ENCODE measurements at regions not wholly inside any gene's neighbourhood (a gene's known extent, or its start where the extent isn't known, plus 50 kb on each side); places are given as distances from the start of the nearest gene placed in this dataset.

DNA sequence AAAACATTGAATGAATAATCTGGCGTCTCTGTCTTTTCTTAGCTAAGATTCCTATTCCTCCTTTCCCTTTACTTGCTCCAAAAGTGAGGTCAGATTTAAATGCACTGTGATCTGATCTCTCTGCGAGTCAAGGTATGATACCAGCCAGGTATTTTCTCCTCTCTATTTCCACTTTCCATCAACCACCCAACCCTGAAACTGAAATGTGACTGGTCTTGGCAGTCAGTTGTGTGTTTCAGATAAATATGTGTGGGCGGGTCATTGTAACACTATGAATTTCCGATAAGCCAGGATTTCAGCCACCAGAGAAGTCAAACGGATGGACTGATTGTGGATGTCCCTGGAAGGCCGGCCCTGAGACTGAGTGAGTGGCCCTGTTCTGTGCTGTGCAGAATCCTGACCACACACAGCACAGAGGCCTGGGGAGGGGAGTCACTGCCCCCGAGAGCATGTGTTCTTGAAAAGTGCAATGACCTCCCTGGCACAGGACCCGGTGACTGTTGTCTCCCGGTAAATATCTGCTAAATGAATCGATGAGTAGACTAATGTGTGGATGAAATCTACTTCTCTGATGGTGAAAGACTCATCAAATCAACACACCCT lies 612.5 kb upstream of the TMEM132C start:
- H3K36me3 Mint-ChIP-seq (ENCODE audit: low read depth) = peaks cover 49% of the 10 kb centered on the region
- no peak for ATAC-seq

GRCh38 chr12:127655691-127656090 lies 611.3 kb upstream of the TMEM132C start:
- H3K4me1 ChIP-seq (ENCODE audit: insufficient read depth) = no peaks in the 10 kb centered on the region
- peaks cover 3% of the 10 kb centered on the region for H3K27me3 Mint-ChIP-seq (ENCODE audit: insufficient read depth, low read depth, poor library complexity)
- no peak overlapping the region for H2AFZ ChIP-seq
- ATAC-seq (no peak), DNase-seq (ENCODE audit: low spot score) (no peak)
- H3K9me3 Mint-ChIP-seq = peaks cover 97% of the 10 kb centered on the region
- H3K79me2 ChIP-seq (replicated peaks; ENCODE audit: insufficient read depth) = no peaks in the 10 kb centered on the region
- H3K4me1 Mint-ChIP-seq = no peaks in the 10 kb centered on the region
- H3K27ac ChIP-seq (ENCODE audit: low read depth) = no peak overlapping the region
- no peaks in the 10 kb centered on the region for H4K20me1 ChIP-seq (replicated peaks; ENCODE audit: insufficient read depth)
- H3K4me3 ChIP-seq = no peak overlapping the region
- no peaks in the 10 kb centered on the region for H3K27me3 ChIP-seq (ENCODE audit: insufficient read depth)
- H3K4me2 ChIP-seq = no peak overlapping the region
- no peak overlapping the region for H3K27ac Mint-ChIP-seq
- no peak overlapping the region for H3K4me3 Mint-ChIP-seq
- no peaks in the 10 kb centered on the region for H3F3A ChIP-seq (replicated peaks; ENCODE audit: low read depth)
- H3K36me3 ChIP-seq (ENCODE audit: insufficient read depth) = no peaks in the 10 kb centered on the region
- peaks cover 48% of the 10 kb centered on the region for H3K36me3 Mint-ChIP-seq (ENCODE audit: low read depth)
- no peaks in the 10 kb centered on the region; the same call in 1 of the 2 replicates for H3K9me2 ChIP-seq (ENCODE audit: insufficient read depth)
- TF ChIP-seq, protein P1, sequence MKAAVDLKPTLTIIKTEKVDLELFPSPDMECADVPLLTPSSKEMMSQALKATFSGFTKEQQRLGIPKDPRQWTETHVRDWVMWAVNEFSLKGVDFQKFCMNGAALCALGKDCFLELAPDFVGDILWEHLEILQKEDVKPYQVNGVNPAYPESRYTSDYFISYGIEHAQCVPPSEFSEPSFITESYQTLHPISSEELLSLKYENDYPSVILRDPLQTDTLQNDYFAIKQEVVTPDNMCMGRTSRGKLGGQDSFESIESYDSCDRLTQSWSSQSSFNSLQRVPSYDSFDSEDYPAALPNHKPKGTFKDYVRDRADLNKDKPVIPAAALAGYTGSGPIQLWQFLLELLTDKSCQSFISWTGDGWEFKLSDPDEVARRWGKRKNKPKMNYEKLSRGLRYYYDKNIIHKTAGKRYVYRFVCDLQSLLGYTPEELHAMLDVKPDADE (IDR thresholded peaks at IDR 0.05) = no peak
- TF ChIP-seq ZNF114 (CRISPR knock-in tag; IDR thresholded peaks at IDR 0.05) (no peak), NANOG (IDR thresholded peaks at IDR 0.05; ENCODE audit: borderline replicate concordance) (no peak), ZNF462 (CRISPR knock-in tag; IDR thresholded peaks at IDR 0.05) (no peak), EZH2 (IDR thresholded peaks at IDR 0.05; ENCODE audit: low read depth, unreplicated experiment) (no peak), POLR2AphosphoS5 (IDR thresholded peaks at IDR 0.05; ENCODE audit: low read depth) (no peak), CREB1 (CRISPR knock-in tag; IDR thresholded peaks at IDR 0.05; ENCODE audit: low read depth) (no peak), CTCF (conservative IDR thresholded peaks at IDR 0.05; ENCODE audit: low read depth in 2 of 2) (no peak), STAT1 (IDR thresholded peaks at IDR 0.05; ENCODE audit: unreplicated experiment) (no peak), JUNB (IDR thresholded peaks at IDR 0.05; ENCODE audit: unreplicated experiment) (no peak)

More for the DNA sequence above, 612.5 kb upstream of the TMEM132C start:
- H4K20me1 ChIP-seq (replicated peaks; ENCODE audit: insufficient read depth) = no peaks in the 10 kb centered on the region
- H3K27me3 ChIP-seq (ENCODE audit: insufficient read depth) = no peaks in the 10 kb centered on the region
- H3K4me1 Mint-ChIP-seq = no peaks in the 10 kb centered on the region
- no peaks in the 10 kb centered on the region; the same call in 1 of the 2 replicates for H3K9me2 ChIP-seq (ENCODE audit: insufficient read depth)
- H3K36me3 ChIP-seq (ENCODE audit: insufficient read depth) = no peaks in the 10 kb centered on the region
- no peak overlapping the region for H3K4me3 Mint-ChIP-seq
- no peaks in the 10 kb centered on the region for H3K79me2 ChIP-seq (replicated peaks; ENCODE audit: insufficient read depth)
- no peaks in the 10 kb centered on the region for H3K4me1 ChIP-seq (ENCODE audit: insufficient read depth)
- H3K4me2 ChIP-seq = no peak overlapping the region
- H3K4me3 ChIP-seq = no peak overlapping the region
- H3K27ac ChIP-seq (ENCODE audit: low read depth) = no peak overlapping the region
- no peak overlapping the region for H2AFZ ChIP-seq
- peaks cover 97% of the 10 kb centered on the region for H3K9me3 Mint-ChIP-seq
- H3K27ac Mint-ChIP-seq = no peak overlapping the region
- peaks cover 3% of the 10 kb centered on the region for H3K27me3 Mint-ChIP-seq (ENCODE audit: insufficient read depth, low read depth, poor library complexity)
- TF ChIP-seq, protein P1 (IDR thresholded peaks at IDR 0.05) = no peak
- TF ChIP-seq NANOG (IDR thresholded peaks at IDR 0.05; ENCODE audit: borderline replicate concordance) = no peak
- TF ChIP-seq ZNF331 (CRISPR knock-in tag; IDR thresholded peaks at IDR 0.05; ENCODE audit: low read depth) = no peak
- no peak for DNase-seq (ENCODE audit: low spot score)
- H3F3A ChIP-seq (replicated peaks; ENCODE audit: low read depth) = no peaks in the 10 kb centered on the region
